HuH-7.5 (cell line): ENCODE measurements at regions not wholly inside any gene's neighbourhood (a gene's known extent, or its start where the extent isn't known, plus 50 kb on each side); places are given as distances from the start of the nearest gene placed in this dataset.

Experiments used
- DNase-seq: peaks from one replicate; pipeline ENCODE4 v3.0.0; 2011; ENCODE audit warnings: low spot score

- no peak for DNase-seq
Measured at GRCh38 chr5:96072138-96072790, 110.6 kb upstream of the ELL2 start.

GRCh38 chr5:96070622-96071225 lies 109.1 kb upstream of the ELL2 start:
- no peak for DNase-seq

- DNase-seq = no peak
Measured at GRCh38 chr5:96067894-96068614, 106.4 kb upstream of the ELL2 start.

GRCh38 chr5:96067251-96067650 lies 105.6 kb upstream of the ELL2 start:
- DNase-seq = no peak

- DNase-seq = no peak
Measured at GRCh38 chr5:96066386-96066719, 104.7 kb upstream of the ELL2 start.

GRCh38 chr5:96065685-96066385 lies 104.2 kb upstream of the ELL2 start:
- no peak for DNase-seq

GRCh38 chr5:96064877-96065276 lies 103.2 kb upstream of the ELL2 start:
- DNase-seq = no peak

- DNase-seq = no peak
Measured at GRCh38 chr5:96062836-96063235, 101.2 kb upstream of the ELL2 start.

- DNase-seq = no peak
Measured at GRCh38 chr5:96058084-96058483, 96.4 kb upstream of the ELL2 start.

GRCh38 chr5:96054311-96055030 lies 92.8 kb upstream of the ELL2 start:
- no peak for DNase-seq

- no peak for DNase-seq
Measured at GRCh38 chr5:96053063-96053735, 91.5 kb upstream of the ELL2 start.

- DNase-seq = no peak
Measured at GRCh38 chr5:96052374-96052773, 90.7 kb upstream of the ELL2 start.

- DNase-seq = no peak
Measured at GRCh38 chr5:96051401-96051830, 89.8 kb upstream of the ELL2 start.

GRCh38 chr5:96050273-96050880 lies 88.7 kb upstream of the ELL2 start:
- no peak for DNase-seq

- no peak for DNase-seq
Measured at GRCh38 chr5:96049398-96050272, 88.0 kb upstream of the ELL2 start.

GRCh38 chr5:96048763-96049162 lies 87.1 kb upstream of the ELL2 start:
- DNase-seq = no peak

GRCh38 chr5:96045888-96046287 lies 84.2 kb upstream of the ELL2 start:
- DNase-seq = no peak

GRCh38 chr5:96043446-96043845 lies 81.8 kb upstream of the ELL2 start:
- no peak for DNase-seq

GRCh38 chr5:96037128-96037527 lies 75.5 kb upstream of the ELL2 start:
- no peak for DNase-seq

GRCh38 chr5:96036301-96036700 lies 74.7 kb upstream of the ELL2 start:
- DNase-seq = no peak
